Psoas muscle (tissue), 7 donors: ENCODE measurements at regions not wholly inside any gene's neighbourhood (a gene's known extent, or its start where the extent isn't known, plus 50 kb on each side); places are given as distances from the start of the nearest gene placed in this dataset.

ENCODE experiments used
- ATAC-seq, 4 donors: fragments of 200-7000 bp; cut with Tn5 transposase; one replicate each; pipeline ENCODE4 v1.9.1; 2020; ENCODE audit warnings: moderate library complexity in 3 of 4, mild to moderate bottlenecking in 2 of 4
- DNase-seq, 2 donors: peaks; one replicate each; pipeline ENCODE4 v3.0.0-alpha.2; 2020
- H3K27ac ChIP-seq: fragments of 200-600 bp; one replicate; pipeline ENCODE4 v1.8.0; 2022
- H3K27me3 ChIP-seq, 3 donors: fragments of 200-600 bp in 1 of 3; one replicate each; pipeline versions ENCODE4 v1.6.1 to v1.8.0; 2013 to 2022; ENCODE audit warnings: low read length in 2 of 3, mild to moderate bottlenecking in 2 of 3, moderate library complexity in 1 of 3; ENCODE audit not compliant: insufficient read depth in 3 of 3
- H3K36me3 ChIP-seq, 2 donors: fragments of 200-600 bp in 1 of 2; one replicate each; pipeline versions ENCODE4 v1.6.1 to v1.8.0; 2013 to 2022; ENCODE audit warnings: low read depth in 1 of 2, mild to moderate bottlenecking in 1 of 2, moderate library complexity in 1 of 2; ENCODE audit not compliant: insufficient read depth in 1 of 2
- H3K4me1 ChIP-seq: fragments of 200-600 bp; one replicate; pipeline ENCODE4 v1.8.0; 2022
- H3K4me3 ChIP-seq: fragments of 200-600 bp; one replicate; pipeline ENCODE4 v1.8.0; 2022; ENCODE audit warnings: mild to moderate bottlenecking
- H3K9me3 ChIP-seq: fragments of 200-600 bp; one replicate; pipeline ENCODE4 v1.8.0; 2022
- CTCF ChIP-seq: fragments of 200-600 bp; IDR thresholded peaks from one replicate; pipeline ENCODE4 v1.8.0; 2022; ENCODE audit warnings: antibody characterized with exemption
- WGBS, 3 donors: extraction: QIAGEN DNeasy Blood & Tissue Kit; methylation state at CpG; one replicate each; pipeline versions ENCODE4 v1.1.6 to v1.1.7; 2013; 5-methylcytosine and 5-hydroxymethylcytosine counted together
- intact Hi-C, 2 donors: fragments of 100-400 bp; cut with DNase I; formaldehyde crosslinking; loops; one replicate each; pipeline versions ENCODE4 v1.11.0 to v1.14.2; 2022
- donor health status: healthy with polysubstance abuse.
- donor health status: DM: no; HTN: no; CAD: no; lungs with moderate emphysema.
- donor health status: Bipolar disorder and iron deficiency.
- donor health status: healthy.
- donor health status: DM: yes; HTN: yes; CAD: no.
- donor health status: DM: no; HTN: no; CAD: no.
- donor health status: DM: yes; HTN: yes; CAD: no.

- H3K36me3 ChIP-seq = no peaks in the 10 kb centered on the region
- no peak for TF ChIP-seq CTCF
- no peaks in the 10 kb centered on the region for H3K4me1 ChIP-seq
- H3K27ac ChIP-seq = no peak overlapping the region
- no peaks in the 10 kb centered on the region for H3K9me3 ChIP-seq
- no peak for DNase-seq
- H3K4me3 ChIP-seq = no peak overlapping the region
- no peak for ATAC-seq
- 73% methylated on average over 9 of the region's 9 CpGs for WGBS, 3 donors
- intact Hi-C loops = no loop called here
- H3K27me3 ChIP-seq = no peaks in the 10 kb centered on the region
Measured at GRCh38 chr13:112185466-112185865, 118.5 kb downstream of the SOX1 start.

- WGBS, 3 donors = 83 to 93% (median 88%) methylated on average over 6 of the region's 6 CpGs
- no peaks in the 10 kb centered on the region for H3K36me3 ChIP-seq
- intact Hi-C loops = no loop called here
- no peak overlapping the region for H3K27ac ChIP-seq
- H3K9me3 ChIP-seq = no peaks in the 10 kb centered on the region
- H3K4me1 ChIP-seq = no peaks in the 10 kb centered on the region
- no peak for ATAC-seq
- H3K4me3 ChIP-seq = no peak overlapping the region
- no peaks in the 10 kb centered on the region for H3K27me3 ChIP-seq
- TF ChIP-seq CTCF = no peak
- DNase-seq = no peak
Measured at GRCh38 chr13:112186091-112186490, 119.1 kb downstream of the SOX1 start.

GRCh38 chr13:112187527-112188297 is 120.8 kb downstream of the SOX1 start:
- no peak for TF ChIP-seq CTCF
- Histone ChIP-seq H3K4me1 (no peaks in the 10 kb centered on the region), H3K4me3 (no peak overlapping the region), H3K27me3 (no peaks in the 10 kb centered on the region), H3K27ac (no peak overlapping the region), H3K9me3 (peaks cover 2% of the 10 kb centered on the region), H3K36me3 (no peaks in the 10 kb centered on the region)
- ATAC-seq = no peak
- DNase-seq = no peak
- 89 to 93% (median 92%) methylated on average over 18 of the region's 18 CpGs for WGBS, 3 donors
- intact Hi-C loops = no loop called here

- H3K27me3 ChIP-seq = no peaks in the 10 kb centered on the region
- no peaks in the 10 kb centered on the region for H3K36me3 ChIP-seq
- DNase-seq = no peak
- H3K27ac ChIP-seq = no peak overlapping the region
- no peak for TF ChIP-seq CTCF
- no peak for ATAC-seq
- H3K9me3 ChIP-seq = peaks cover 7% of the 10 kb centered on the region
- no peaks in the 10 kb centered on the region for H3K4me1 ChIP-seq
- 83 to 85% (median 84%) methylated on average over 6 of the region's 6 CpGs for WGBS, 3 donors
- no peak overlapping the region for H3K4me3 ChIP-seq
- intact Hi-C loops = no loop called here
Measured at GRCh38 chr13:112188298-112188610, 121.3 kb downstream of the SOX1 start.
